ENCODE measurements at regions not wholly inside any gene's neighbourhood (a gene's known extent, or its start where the extent isn't known, plus 50 kb on each side); places are given as distances from the start of the nearest gene placed in this dataset.
"Not testable (repeated sequence)": the region's sequence is repeated elsewhere in the genome, so short reads cannot be mapped to it uniquely, and the experiment has no call there.

- DNase-seq (ENCODE audit: low spot score): no peak
Observed at GRCh38 chr1:221998781-221999180, 256.9 kb upstream of the DUSP10 start.

- peak; percentile 15 for DNase-seq (ENCODE audit: low spot score)
Observed at GRCh38 chr1:221998186-221998612, 256.3 kb upstream of the DUSP10 start.

- DNase-seq (ENCODE audit: low spot score): peak; percentile 75
Observed at GRCh38 chr1:221997012-221997411, 255.1 kb upstream of the DUSP10 start.

GRCh38 chr1:221994939-221995338 lies 253.1 kb upstream of the DUSP10 start:
- DNase-seq (ENCODE audit: low spot score): no peak

GRCh38 chr1:221994274-221994698 lies 252.4 kb upstream of the DUSP10 start:
- DNase-seq (ENCODE audit: low spot score): no peak

GRCh38 chr1:221993444-221993948 lies 251.6 kb upstream of the DUSP10 start:
- DNase-seq (ENCODE audit: low spot score): no peak

- DNase-seq (ENCODE audit: low spot score): no peak
Observed at GRCh38 chr1:221992427-221992826, 250.5 kb upstream of the DUSP10 start.

- DNase-seq (ENCODE audit: low spot score): no peak
Observed at GRCh38 chr1:221991221-221991620, 249.3 kb upstream of the DUSP10 start.

GRCh38 chr1:221989741-221990140 lies 247.9 kb upstream of the DUSP10 start:
- DNase-seq (ENCODE audit: low spot score): no peak

- no peak for DNase-seq (ENCODE audit: low spot score)
Observed at GRCh38 chr1:221988829-221989228, 246.9 kb upstream of the DUSP10 start.

GRCh38 chr1:221987860-221988520 lies 246.1 kb upstream of the DUSP10 start:
- no peak for DNase-seq (ENCODE audit: low spot score)

GRCh38 chr1:221983444-221983843 lies 241.6 kb upstream of the DUSP10 start:
- DNase-seq (ENCODE audit: low spot score): no peak

- DNase-seq (ENCODE audit: low spot score): no peak
Observed at GRCh38 chr1:221981461-221981860, 239.6 kb upstream of the DUSP10 start.

GRCh38 chr1:221979444-221980032 lies 237.6 kb upstream of the DUSP10 start:
- DNase-seq (ENCODE audit: low spot score): no peak

- not testable (repeated sequence) for DNase-seq (ENCODE audit: low spot score)
Observed at GRCh38 chr1:221978631-221979334, 236.9 kb upstream of the DUSP10 start.

GRCh38 chr1:221973787-221974186 lies 231.9 kb upstream of the DUSP10 start:
- not testable (repeated sequence) for DNase-seq (ENCODE audit: low spot score)

- no peak for DNase-seq (ENCODE audit: low spot score)
Observed at GRCh38 chr1:221972276-221973235, 230.7 kb upstream of the DUSP10 start.

GRCh38 chr1:221971035-221971434 lies 229.1 kb upstream of the DUSP10 start:
- not testable (repeated sequence) for DNase-seq (ENCODE audit: low spot score)

- DNase-seq (ENCODE audit: low spot score): not testable (repeated sequence)
Observed at GRCh38 chr1:221969298-221969858, 227.5 kb upstream of the DUSP10 start.

GRCh38 chr1:221967538-221967937 lies 225.6 kb upstream of the DUSP10 start:
- DNase-seq (ENCODE audit: low spot score): not testable (repeated sequence)

- not testable (repeated sequence) for DNase-seq (ENCODE audit: low spot score)
Observed at GRCh38 chr1:221966888-221967287, 225.0 kb upstream of the DUSP10 start.

Data from H4 (cell line).